HFF-Myc (cell line): ENCODE measurements at regions not wholly inside any gene's neighbourhood (a gene's known extent, or its start where the extent isn't known, plus 50 kb on each side); places are given as distances from the start of the nearest gene placed in this dataset.
"Not testable (repeated sequence)": the region's sequence is repeated elsewhere in the genome, so short reads cannot be mapped to it uniquely, and the experiment has no call there.

Source experiments
- DNase-seq: peaks from one replicate; pipeline ENCODE4 v3.0.0-alpha.2; 2011; ENCODE audit warnings: low read depth; ENCODE audit errors: extremely low read depth
- H3K4me3 ChIP-seq: replicated peaks from 2 replicates; pipeline ENCODE4 v1.5.1; 2011; ENCODE audit warnings: low read depth, mild to moderate bottlenecking, control low read depth, low read length
- CTCF ChIP-seq: IDR thresholded peaks from 2 replicates; pipeline ENCODE4 v1.5.1; 2012; ENCODE audit warnings: mild to moderate bottlenecking, low read depth, low read length, control low read depth; ENCODE audit errors: missing control alignments

GRCh38 chrY:12305456-12305855 lies 395.6 kb upstream of the USP9Y start:
- no peak for TF ChIP-seq CTCF
- no peak overlapping the region for H3K4me3 ChIP-seq
- no peak for DNase-seq

GRCh38 chrY:12309212-12309611 lies 391.8 kb upstream of the USP9Y start:
- peak; percentile 24 for TF ChIP-seq CTCF
- DNase-seq = no peak
- no peak overlapping the region for H3K4me3 ChIP-seq

- TF ChIP-seq CTCF = no peak
- DNase-seq = no peak
- H3K4me3 ChIP-seq = no peak overlapping the region
Observed at GRCh38 chrY:12310832-12311231, 390.2 kb upstream of the USP9Y start.

- no peak for DNase-seq
- TF ChIP-seq CTCF = no peak
- H3K4me3 ChIP-seq = no peak overlapping the region
Observed at GRCh38 chrY:12327751-12328150, 373.3 kb upstream of the USP9Y start.

GRCh38 chrY:12331917-12332316 lies 369.1 kb upstream of the USP9Y start:
- not testable (repeated sequence) for DNase-seq

GRCh38 chrY:12343211-12343610 lies 357.8 kb upstream of the USP9Y start:
- no peak for DNase-seq
- TF ChIP-seq CTCF = no peak
- no peak overlapping the region for H3K4me3 ChIP-seq

More at GRCh38 chrY:12331917-12332316, 369.1 kb upstream of the USP9Y start:
- not testable (repeated sequence) for H3K4me3 ChIP-seq

- no peak overlapping the region for H3K4me3 ChIP-seq
- DNase-seq = no peak
- no peak for TF ChIP-seq CTCF
Observed at GRCh38 chrY:12348181-12348580, 352.9 kb upstream of the USP9Y start.
